AG04450 (cell line): ENCODE measurements at regions not wholly inside any gene's neighbourhood (a gene's known extent, or its start where the extent isn't known, plus 50 kb on each side); places are given as distances from the start of the nearest gene placed in this dataset.

ENCODE experiments used
- CTCF ChIA-PET: fragments of 300-600, 350-600 bp; formaldehyde crosslinking; extraction: SDS; loops from one replicate; lab custom pipeline; 2022; ENCODE audit warnings: antibody characterized with exemption, inconsistent platforms; lab: Charles Lee
- POLR2A ChIA-PET: fragments of 350-600 bp; formaldehyde crosslinking; extraction: SDS; loops from one replicate; lab custom pipeline; 2021; ENCODE audit warnings: antibody characterized with exemption, inconsistent platforms; lab: Yijun Ruan, JAX
- DNase-seq: peaks from one replicate; pipeline ENCODE4 v3.0.0-alpha.2; 2011; ENCODE audit warnings: low read depth, low spot score
- H3K27ac ChIP-seq: one replicate; pipeline ENCODE4 v1.5.1; 2012; ENCODE audit warnings: low read depth, low read length, control low read depth
- H3K27me3 ChIP-seq: one replicate; pipeline ENCODE4 v1.6.0; 2012; ENCODE audit warnings: low read length; ENCODE audit not compliant: control insufficient read depth, insufficient read depth
- H3K4me3 ChIP-seq: 2 replicates; pipeline ENCODE4 v1.5.1; 2011; ENCODE audit warnings: mild to moderate bottlenecking, low read depth, low read length, control low read depth
- H3K9me3 ChIP-seq: 2 replicates; pipeline ENCODE4 v1.5.1; 2012; ENCODE audit warnings: low read length; ENCODE audit not compliant: control insufficient read depth, insufficient read depth
- CTCF ChIP-seq: IDR thresholded peaks from 2 replicates; pipeline ENCODE4 v1.5.1; 2011; ENCODE audit warnings: low read depth, low read length, control low read depth, inconsistent platforms

- CTCF ChIA-PET = no interaction called here
- POLR2A ChIA-PET = no interaction called here
- no peaks in the 10 kb centered on the region for H3K27me3 ChIP-seq
- H3K4me3 ChIP-seq = no peak overlapping the region
- DNase-seq = no peak
- H3K9me3 ChIP-seq = no peaks in the 10 kb centered on the region; the same call in none of the 2 replicates
- no peak for TF ChIP-seq CTCF
- H3K27ac ChIP-seq = no peak overlapping the region
These were observed 100.3 kb upstream of the TWIST2 start for GRCh38 chr2:238747557-238747956.

DNA sequence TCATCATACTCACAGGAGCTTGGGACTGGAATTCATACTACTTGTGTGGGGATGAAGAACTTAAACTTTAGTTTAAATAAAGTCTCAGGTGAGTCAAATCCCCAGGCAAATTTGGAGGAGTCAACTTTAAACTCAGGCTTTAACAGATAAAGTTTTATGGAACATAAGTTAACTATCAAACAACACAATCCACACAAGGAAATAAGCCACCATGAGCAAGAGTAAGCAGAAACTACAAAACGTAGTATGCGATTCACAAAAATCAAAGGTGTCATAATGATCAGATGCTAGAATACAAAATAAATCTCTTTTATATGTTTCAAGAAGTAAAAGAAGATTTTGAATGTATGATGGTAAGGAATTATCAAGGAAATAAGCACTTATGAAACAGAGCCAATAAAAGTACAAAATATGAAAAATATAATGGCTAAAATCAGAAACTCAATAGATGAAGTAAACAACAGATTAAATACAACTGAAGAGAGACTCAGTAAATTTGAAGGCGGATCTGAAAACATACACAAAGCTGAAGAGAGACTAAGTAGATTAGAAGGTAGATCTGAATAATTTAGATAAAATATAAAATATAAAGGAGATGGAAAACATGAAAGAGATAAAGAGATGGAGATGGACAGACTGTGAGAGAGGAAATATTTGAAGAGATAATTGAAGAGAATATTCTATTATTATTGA is 97.5 kb upstream of the TWIST2 start:
- Histone ChIP-seq H3K27me3 (no peaks in the 10 kb centered on the region), H3K4me3 (no peak overlapping the region), H3K9me3 (no peaks in the 10 kb centered on the region; the same call in none of the 2 replicates), H3K27ac (no peak overlapping the region)
- ChIA-PET POLR2A (no interaction called here), CTCF (no interaction called here)
- TF ChIP-seq CTCF = no peak
- DNase-seq = no peak

DNA sequence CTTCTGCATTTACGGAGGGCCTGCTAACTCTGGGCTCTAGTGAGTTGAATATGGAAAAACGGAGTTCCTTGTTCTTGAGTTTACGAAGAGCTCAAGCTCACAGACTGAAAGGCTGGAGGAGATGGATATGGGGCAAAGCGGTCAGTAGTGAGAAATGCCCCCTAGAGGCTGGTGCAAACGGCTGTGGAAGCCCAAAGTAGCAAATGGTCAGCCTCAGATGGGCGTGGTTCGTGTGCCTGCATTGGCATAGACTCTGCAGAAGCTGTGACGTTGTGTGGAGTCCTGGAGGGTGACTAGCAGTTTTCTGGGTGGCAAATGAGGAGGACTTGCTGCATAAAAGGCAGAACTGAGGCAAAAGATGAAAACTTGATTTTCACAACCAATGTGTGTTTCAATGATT is 93.6 kb upstream of the TWIST2 start:
- no peak overlapping the region for H3K27ac ChIP-seq
- ChIA-PET CTCF (interaction anchor here (1.8 kb wide), 1 partner anchor 31 kb away, joined by 8 read pairs; no protein-coding TSS in a partner anchor), POLR2A (no interaction called here)
- H3K27me3 ChIP-seq = no peaks in the 10 kb centered on the region
- H3K4me3 ChIP-seq = no peak overlapping the region
- DNase-seq = no peak
- peak; percentile 26 for TF ChIP-seq CTCF
- no peaks in the 10 kb centered on the region; the same call in 1 of the 2 replicates for H3K9me3 ChIP-seq

- H3K27me3 ChIP-seq = no peaks in the 10 kb centered on the region
- H3K9me3 ChIP-seq = no peaks in the 10 kb centered on the region
- H3K4me3 ChIP-seq = no peak overlapping the region
- no peak for DNase-seq
- CTCF ChIA-PET = no interaction called here
- POLR2A ChIA-PET = no interaction called here
- TF ChIP-seq CTCF = no peak
- no peak overlapping the region for H3K27ac ChIP-seq
These were observed 86.0 kb upstream of the TWIST2 start for GRCh38 chr2:238761868-238762267.

GRCh38 chr2:238763471-238763995 is 84.4 kb upstream of the TWIST2 start:
- Histone ChIP-seq H3K4me3 (no peak overlapping the region), H3K27ac (no peak overlapping the region), H3K9me3 (no peaks in the 10 kb centered on the region), H3K27me3 (no peaks in the 10 kb centered on the region)
- ChIA-PET POLR2A (no interaction called here), CTCF (no interaction called here)
- no peak for DNase-seq
- no peak for TF ChIP-seq CTCF
